SU-DHL-6 (cell line): ENCODE measurements at regions not wholly inside any gene's neighbourhood (a gene's known extent, or its start where the extent isn't known, plus 50 kb on each side); places are given as distances from the start of the nearest gene placed in this dataset.

Experiments used
- H2AFZ ChIP-seq: fragments of 200-600 bp; sonication (generic); 2 replicates; pipeline ENCODE4 v1.6.1; 2014; ENCODE audit warnings: low read depth, mild to moderate bottlenecking, moderate library complexity, mixed read lengths, antibody characterized with exemption, low read length; ENCODE audit not compliant: severe bottlenecking
- H3F3A ChIP-seq: fragments of 200-600 bp; shearing (Covaris generic); 2 replicates; pipeline ENCODE4 v1.6.0; 2016; ENCODE audit warnings: antibody characterized with exemption, mild to moderate bottlenecking; ENCODE audit not compliant: insufficient read depth
- H3K27ac ChIP-seq: fragments of 200-600 bp; sonication (generic); 2 replicates; pipeline ENCODE4 v1.5.1; 2016; ENCODE audit warnings: low read depth, mild to moderate bottlenecking, low read length, moderate library complexity, mixed read lengths
- H3K27me3 ChIP-seq: fragments of 200-600 bp; sonication (generic), shearing (Covaris generic); 2 replicates; pipeline ENCODE4 v1.6.0; 2014; ENCODE audit warnings: mild to moderate bottlenecking, low read length
- H3K36me3 ChIP-seq: fragments of 200-600 bp; sonication (generic); 2 replicates; pipeline ENCODE4 v1.6.1; 2014; ENCODE audit warnings: mild to moderate bottlenecking, low read length, mixed read lengths
- H3K4me2 ChIP-seq: fragments of 300-600, 200-600 bp; shearing (Covaris generic), sonication (generic); 2 replicates; pipeline ENCODE4 v1.6.0; 2014; ENCODE audit warnings: low read length, low read depth, mild to moderate bottlenecking; ENCODE audit not compliant: poor library complexity, severe bottlenecking
- H3K4me3 ChIP-seq: fragments of 200-600 bp; sonication (generic); 2 replicates; pipeline ENCODE4 v1.5.1; 2014; ENCODE audit warnings: antibody characterized with exemption, low read length, mild to moderate bottlenecking, mixed read lengths; ENCODE audit not compliant: insufficient read depth, poor library complexity, severe bottlenecking
- H3K79me2 ChIP-seq: fragments of 200-600 bp; sonication (generic); 2 replicates; pipeline ENCODE4 v1.6.1; 2014; ENCODE audit warnings: mild to moderate bottlenecking, low read length, moderate library complexity; ENCODE audit not compliant: insufficient read depth
- H3K9ac ChIP-seq: fragments of 200-600 bp; sonication (generic); 2 replicates; pipeline ENCODE4 v1.7.0; 2014; ENCODE audit warnings: mild to moderate bottlenecking, low read length
- H3K9me2 ChIP-seq: fragments of 200-600 bp; sonication (generic); replicated peaks from 2 replicates; pipeline ENCODE4 v1.6.1; 2014; ENCODE audit warnings: low read length; ENCODE audit not compliant: insufficient read depth
- H3K9me3 ChIP-seq: fragments of 200-600 bp; sonication (generic); 2 replicates; pipeline ENCODE4 v1.6.1; 2014; ENCODE audit warnings: low read length, mixed read lengths; ENCODE audit not compliant: insufficient read depth
- H4K20me1 ChIP-seq: fragments of 200-600 bp; sonication (generic); 2 replicates; pipeline ENCODE4 v1.6.1; 2014; ENCODE audit warnings: low read depth, mild to moderate bottlenecking, antibody characterized with exemption, low read length, moderate library complexity, mixed read lengths
- EZH2phosphoT487 ChIP-seq: fragments of 200-600 bp; sonication (generic), shearing (Covaris generic); conservative IDR thresholded peaks from 2 replicates; pipeline ENCODE4 v1.6.1; 2018; ENCODE audit warnings: mild to moderate bottlenecking, antibody characterized with exemption, low read length, moderate library complexity, mixed read lengths
- TF ChIP-seq, protein P1 (sequence below): fragments of 200-600 bp; sonication (generic); IDR thresholded peaks from one replicate; pipeline ENCODE4 v1.5.1; 2017; ENCODE audit warnings: antibody characterized with exemption, mild to moderate bottlenecking, low read length, moderate library complexity; ENCODE audit not compliant: insufficient read depth, poor library complexity, severe bottlenecking

GRCh38 chr13:53131361-53131760 is 102.7 kb downstream of the OLFM4 start:
- no peaks in the 10 kb centered on the region for H4K20me1 ChIP-seq
- no peaks in the 10 kb centered on the region for H3K36me3 ChIP-seq
- no peaks in the 10 kb centered on the region for H3F3A ChIP-seq
- H3K9me3 ChIP-seq, result no peaks in the 10 kb centered on the region
- no peaks in the 10 kb centered on the region for H3K79me2 ChIP-seq
- no peak overlapping the region for H3K27ac ChIP-seq
- H3K4me3 ChIP-seq, result no peak overlapping the region
- H3K9ac ChIP-seq, result no peak overlapping the region
- no peak for TF ChIP-seq EZH2phosphoT487
- TF ChIP-seq, protein P1, sequence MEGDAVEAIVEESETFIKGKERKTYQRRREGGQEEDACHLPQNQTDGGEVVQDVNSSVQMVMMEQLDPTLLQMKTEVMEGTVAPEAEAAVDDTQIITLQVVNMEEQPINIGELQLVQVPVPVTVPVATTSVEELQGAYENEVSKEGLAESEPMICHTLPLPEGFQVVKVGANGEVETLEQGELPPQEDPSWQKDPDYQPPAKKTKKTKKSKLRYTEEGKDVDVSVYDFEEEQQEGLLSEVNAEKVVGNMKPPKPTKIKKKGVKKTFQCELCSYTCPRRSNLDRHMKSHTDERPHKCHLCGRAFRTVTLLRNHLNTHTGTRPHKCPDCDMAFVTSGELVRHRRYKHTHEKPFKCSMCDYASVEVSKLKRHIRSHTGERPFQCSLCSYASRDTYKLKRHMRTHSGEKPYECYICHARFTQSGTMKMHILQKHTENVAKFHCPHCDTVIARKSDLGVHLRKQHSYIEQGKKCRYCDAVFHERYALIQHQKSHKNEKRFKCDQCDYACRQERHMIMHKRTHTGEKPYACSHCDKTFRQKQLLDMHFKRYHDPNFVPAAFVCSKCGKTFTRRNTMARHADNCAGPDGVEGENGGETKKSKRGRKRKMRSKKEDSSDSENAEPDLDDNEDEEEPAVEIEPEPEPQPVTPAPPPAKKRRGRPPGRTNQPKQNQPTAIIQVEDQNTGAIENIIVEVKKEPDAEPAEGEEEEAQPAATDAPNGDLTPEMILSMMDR, result no peak
- H3K27me3 ChIP-seq, result no peaks in the 10 kb centered on the region
- H3K4me2 ChIP-seq, result no peak overlapping the region
- no peaks in the 10 kb centered on the region for H3K9me2 ChIP-seq
- no peak overlapping the region for H2AFZ ChIP-seq

DNA sequence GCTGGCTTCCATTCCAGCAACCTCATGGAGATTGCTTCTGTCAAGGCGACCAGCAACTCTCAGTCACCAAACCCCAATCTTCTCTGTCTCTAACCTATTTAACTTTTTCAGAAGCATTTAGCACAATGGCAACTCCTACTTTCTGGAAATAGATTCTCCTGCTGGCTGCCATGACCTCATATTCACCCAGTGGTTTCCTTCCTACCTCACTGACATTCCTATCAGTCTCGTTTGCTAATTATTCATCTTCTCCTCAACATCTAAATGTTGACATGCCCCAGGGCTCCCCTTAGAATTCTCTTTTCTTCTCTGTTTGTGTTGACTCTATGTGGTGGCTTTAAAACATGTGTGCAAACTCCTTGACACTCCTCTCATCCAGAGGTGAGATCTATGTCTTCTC is 106.7 kb downstream of the OLFM4 start:
- H3K36me3 ChIP-seq, result no peaks in the 10 kb centered on the region
- no peaks in the 10 kb centered on the region for H3K9me3 ChIP-seq

GRCh38 chr13:53136554-53137215 is 108.1 kb downstream of the OLFM4 start:
- no peaks in the 10 kb centered on the region for H3F3A ChIP-seq
- H3K9me2 ChIP-seq, result no peaks in the 10 kb centered on the region
- no peak for TF ChIP-seq EZH2phosphoT487
- TF ChIP-seq, protein P1, result no peak
- H3K27me3 ChIP-seq, result no peaks in the 10 kb centered on the region
- no peak overlapping the region for H3K4me2 ChIP-seq
- no peak overlapping the region for H3K4me3 ChIP-seq
- no peak overlapping the region for H3K9ac ChIP-seq
- H3K36me3 ChIP-seq, result no peaks in the 10 kb centered on the region
- H3K79me2 ChIP-seq, result no peaks in the 10 kb centered on the region
- H2AFZ ChIP-seq, result no peak overlapping the region
- H3K9me3 ChIP-seq, result no peaks in the 10 kb centered on the region
- H4K20me1 ChIP-seq, result no peaks in the 10 kb centered on the region
- no peak overlapping the region for H3K27ac ChIP-seq

More for the DNA sequence above, 106.7 kb downstream of the OLFM4 start:
- Histone ChIP-seq H4K20me1 (no peaks in the 10 kb centered on the region), H3F3A (no peaks in the 10 kb centered on the region), H3K9ac (no peak overlapping the region), H3K27me3 (no peaks in the 10 kb centered on the region), H2AFZ (no peak overlapping the region), H3K4me2 (no peak overlapping the region), H3K4me3 (no peak overlapping the region), H3K9me2 (no peaks in the 10 kb centered on the region), H3K79me2 (no peaks in the 10 kb centered on the region), H3K27ac (no peak overlapping the region)
- no peak for TF ChIP-seq EZH2phosphoT487
- TF ChIP-seq, protein P1, result no peak
